ENCODE measurements at regions not wholly inside any gene's neighbourhood (a gene's known extent, or its start where the extent isn't known, plus 50 kb on each side); places are given as distances from the start of the nearest gene placed in this dataset.
"Not testable (repeated sequence)": the region's sequence is repeated elsewhere in the genome, so short reads cannot be mapped to it uniquely, and the experiment has no call there.

DNA sequence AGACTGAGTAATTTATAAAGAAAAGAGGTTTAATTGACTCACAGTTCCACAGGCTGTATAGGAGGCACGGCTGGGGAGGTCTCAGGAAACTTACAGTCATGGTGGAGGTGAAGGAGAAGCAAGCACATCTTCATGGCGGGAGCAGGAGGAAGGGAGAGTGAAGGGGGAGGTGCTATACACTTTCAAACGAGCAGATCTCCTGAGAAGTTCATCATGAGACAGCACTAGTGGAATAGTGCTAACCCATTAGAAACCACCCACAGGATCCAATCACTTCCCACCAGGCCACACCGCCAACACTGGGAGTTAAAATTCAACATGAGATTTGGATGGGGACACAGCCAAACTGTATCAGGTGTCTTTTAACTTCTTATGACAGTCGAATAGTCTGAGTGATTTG lies 1459.3 kb upstream of the ACO1 start:
- Histone ChIP-seq H3K27ac (no peak overlapping the region), H3K9ac (ENCODE audit: low read depth in 2 of 2, low read length in 2 of 2) (no peak overlapping the region), H3K36me3 (no peaks in the 10 kb centered on the region), H3K4me3 (no peak overlapping the region), H3K9me3 (no peaks in the 10 kb centered on the region), H3K27me3 (no peaks in the 10 kb centered on the region), H3K4me1 (no peaks in the 10 kb centered on the region)
- intact Hi-C loops (cut with DNase I), result no loop called here
- TF ChIP-seq, protein P1, sequence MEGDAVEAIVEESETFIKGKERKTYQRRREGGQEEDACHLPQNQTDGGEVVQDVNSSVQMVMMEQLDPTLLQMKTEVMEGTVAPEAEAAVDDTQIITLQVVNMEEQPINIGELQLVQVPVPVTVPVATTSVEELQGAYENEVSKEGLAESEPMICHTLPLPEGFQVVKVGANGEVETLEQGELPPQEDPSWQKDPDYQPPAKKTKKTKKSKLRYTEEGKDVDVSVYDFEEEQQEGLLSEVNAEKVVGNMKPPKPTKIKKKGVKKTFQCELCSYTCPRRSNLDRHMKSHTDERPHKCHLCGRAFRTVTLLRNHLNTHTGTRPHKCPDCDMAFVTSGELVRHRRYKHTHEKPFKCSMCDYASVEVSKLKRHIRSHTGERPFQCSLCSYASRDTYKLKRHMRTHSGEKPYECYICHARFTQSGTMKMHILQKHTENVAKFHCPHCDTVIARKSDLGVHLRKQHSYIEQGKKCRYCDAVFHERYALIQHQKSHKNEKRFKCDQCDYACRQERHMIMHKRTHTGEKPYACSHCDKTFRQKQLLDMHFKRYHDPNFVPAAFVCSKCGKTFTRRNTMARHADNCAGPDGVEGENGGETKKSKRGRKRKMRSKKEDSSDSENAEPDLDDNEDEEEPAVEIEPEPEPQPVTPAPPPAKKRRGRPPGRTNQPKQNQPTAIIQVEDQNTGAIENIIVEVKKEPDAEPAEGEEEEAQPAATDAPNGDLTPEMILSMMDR (IDR thresholded peaks at IDR 0.05), result no peak
- no peak for DNase-seq

DNA sequence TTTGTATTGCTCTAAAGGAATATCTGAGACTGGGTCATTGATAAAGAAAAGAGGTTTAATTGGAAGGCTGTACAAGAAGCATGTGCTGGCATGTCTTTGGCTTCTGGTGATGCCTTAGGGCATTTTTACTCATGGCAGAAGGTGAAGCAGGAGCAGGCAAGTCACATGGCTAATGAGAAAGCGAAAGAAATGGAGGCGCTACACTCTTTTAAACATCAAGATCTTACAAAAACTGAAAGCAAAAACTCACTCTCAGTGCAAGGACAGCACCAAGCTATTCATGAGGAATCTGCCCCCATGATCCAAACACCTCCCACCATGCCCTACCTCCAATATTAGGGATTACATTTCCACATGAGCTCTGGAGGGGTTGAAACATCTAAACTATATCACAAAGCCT lies 1458.8 kb upstream of the ACO1 start:
- H3K9ac ChIP-seq (ENCODE audit: low read depth in 2 of 2, low read length in 2 of 2), result no peak overlapping the region
- intact Hi-C loops (cut with DNase I), result no loop called here
- DNase-seq, result no peak
- H3K27me3 ChIP-seq, result no peaks in the 10 kb centered on the region
- H3K36me3 ChIP-seq, result no peaks in the 10 kb centered on the region
- TF ChIP-seq, protein P1 (IDR thresholded peaks at IDR 0.05), result no peak
- no peak overlapping the region for H3K27ac ChIP-seq
- no peaks in the 10 kb centered on the region for H3K4me1 ChIP-seq
- no peak overlapping the region for H3K4me3 ChIP-seq
- no peaks in the 10 kb centered on the region for H3K9me3 ChIP-seq

DNA sequence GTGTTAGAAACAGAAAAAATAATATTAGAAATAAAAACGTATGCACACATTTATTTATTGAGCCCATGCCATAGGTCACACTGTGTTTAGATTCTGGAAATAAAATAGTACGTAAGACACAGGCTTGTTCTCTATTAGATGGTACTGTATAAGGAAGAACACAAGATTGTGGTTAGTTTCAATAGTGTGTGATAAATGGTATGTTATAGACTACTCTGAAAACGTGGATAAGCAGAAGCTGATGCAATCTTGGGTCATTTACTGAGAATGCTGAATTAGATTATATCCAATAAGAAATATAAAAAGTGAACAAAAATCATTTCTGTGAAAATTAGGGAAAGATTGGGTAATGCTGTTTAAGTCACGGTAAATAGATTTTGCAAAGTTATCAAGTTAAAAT lies 1456.4 kb upstream of the ACO1 start:
- Histone ChIP-seq H3K4me1 (no peaks in the 10 kb centered on the region), H3K27ac (no peak overlapping the region), H3K27me3 (no peaks in the 10 kb centered on the region), H3K36me3 (no peaks in the 10 kb centered on the region), H3K4me3 (no peak overlapping the region), H3K9ac (ENCODE audit: low read depth in 2 of 2, low read length in 2 of 2) (no peak overlapping the region), H3K9me3 (no peaks in the 10 kb centered on the region)
- no peak for DNase-seq
- intact Hi-C loops (cut with DNase I), result no loop called here
- TF ChIP-seq, protein P1 (IDR thresholded peaks at IDR 0.05), result no peak

DNA sequence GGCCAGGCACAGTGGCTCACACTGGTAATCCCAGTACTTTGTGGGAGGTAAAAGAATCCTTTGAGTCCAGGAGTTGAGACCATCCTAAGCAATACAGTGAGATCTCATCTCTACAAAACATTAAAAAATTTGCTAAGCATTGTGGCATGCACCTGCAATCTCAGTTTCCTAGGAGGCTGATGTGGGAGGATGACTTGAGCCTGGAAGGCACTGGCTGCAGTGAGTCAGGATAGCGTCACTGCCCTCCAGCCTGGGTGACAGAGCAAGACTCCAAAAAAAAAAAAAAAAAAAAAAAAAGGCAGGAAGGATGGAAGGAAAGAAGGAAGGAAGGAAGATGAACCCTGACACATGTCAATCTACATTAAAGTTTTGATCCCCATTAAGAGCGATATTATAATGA lies 1452.2 kb upstream of the ACO1 start:
- no peaks in the 10 kb centered on the region for H3K4me1 ChIP-seq

DNA sequence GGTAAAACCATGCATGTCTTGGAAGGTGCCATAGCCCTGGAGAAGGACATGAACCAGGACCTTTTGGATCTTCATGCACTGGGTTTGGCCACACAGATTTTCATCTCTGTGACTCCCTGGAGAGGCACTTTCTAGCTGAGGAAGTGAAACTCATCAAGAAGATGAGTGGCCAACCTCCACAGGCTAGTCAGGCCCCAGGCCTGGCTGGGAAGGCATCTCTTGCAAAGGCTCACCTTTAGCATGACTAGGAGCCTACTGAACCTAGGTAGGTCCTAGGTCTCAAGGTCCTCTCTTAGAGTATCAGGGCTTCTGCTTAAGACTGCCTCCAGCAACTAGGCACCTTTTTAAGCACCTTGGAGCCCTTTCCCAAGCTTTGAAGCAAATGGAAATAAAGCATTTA lies 1448.7 kb upstream of the ACO1 start:
- Histone ChIP-seq H3K4me3 (no peak overlapping the region), H3K27ac (no peak overlapping the region), H3K9ac (ENCODE audit: low read depth in 2 of 2, low read length in 2 of 2) (no peak overlapping the region), H3K36me3 (no peaks in the 10 kb centered on the region), H3K9me3 (no peaks in the 10 kb centered on the region), H3K4me1 (no peaks in the 10 kb centered on the region), H3K27me3 (no peaks in the 10 kb centered on the region)
- TF ChIP-seq, protein P1 (IDR thresholded peaks at IDR 0.05), result no peak
- intact Hi-C loops (cut with DNase I), result no loop called here
- DNase-seq, result no peak

More for the DNA sequence above, 1452.2 kb upstream of the ACO1 start:
- H3K4me3 ChIP-seq, result no peak overlapping the region
- intact Hi-C loops (cut with DNase I), result no loop called here
- H3K27ac ChIP-seq, result no peak overlapping the region
- H3K9me3 ChIP-seq, result no peaks in the 10 kb centered on the region
- DNase-seq, result no peak
- H3K27me3 ChIP-seq, result no peaks in the 10 kb centered on the region
- TF ChIP-seq, protein P1 (IDR thresholded peaks at IDR 0.05), result no peak
- H3K9ac ChIP-seq (ENCODE audit: low read depth in 2 of 2, low read length in 2 of 2), result no peak overlapping the region
- no peaks in the 10 kb centered on the region for H3K36me3 ChIP-seq

DNA sequence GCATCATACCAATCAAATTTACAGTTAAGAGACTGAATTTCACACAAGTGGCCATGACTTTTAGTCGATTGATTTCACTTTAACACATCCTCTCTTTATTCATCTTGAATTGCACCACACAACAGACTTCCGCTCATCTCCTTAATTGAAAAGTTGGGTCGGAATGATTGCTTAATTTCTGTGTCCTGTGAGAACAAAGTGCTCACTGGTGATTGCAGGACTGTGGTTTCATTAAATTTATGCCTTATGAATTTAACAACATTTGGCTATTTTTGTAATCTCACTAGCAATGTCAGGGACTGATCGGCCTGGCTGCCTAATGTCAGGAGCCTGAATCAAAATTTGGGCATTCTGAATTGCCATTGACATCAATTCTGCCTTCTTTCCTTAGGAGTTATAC lies 1447.3 kb upstream of the ACO1 start:
- Histone ChIP-seq H3K9ac (ENCODE audit: low read depth in 2 of 2, low read length in 2 of 2) (no peak overlapping the region), H3K27ac (no peak overlapping the region), H3K27me3 (no peaks in the 10 kb centered on the region), H3K4me3 (no peak overlapping the region), H3K9me3 (no peaks in the 10 kb centered on the region), H3K36me3 (no peaks in the 10 kb centered on the region), H3K4me1 (no peaks in the 10 kb centered on the region)
- DNase-seq, result no peak
- TF ChIP-seq, protein P1 (IDR thresholded peaks at IDR 0.05), result no peak
- intact Hi-C loops (cut with DNase I), result no loop called here

DNA sequence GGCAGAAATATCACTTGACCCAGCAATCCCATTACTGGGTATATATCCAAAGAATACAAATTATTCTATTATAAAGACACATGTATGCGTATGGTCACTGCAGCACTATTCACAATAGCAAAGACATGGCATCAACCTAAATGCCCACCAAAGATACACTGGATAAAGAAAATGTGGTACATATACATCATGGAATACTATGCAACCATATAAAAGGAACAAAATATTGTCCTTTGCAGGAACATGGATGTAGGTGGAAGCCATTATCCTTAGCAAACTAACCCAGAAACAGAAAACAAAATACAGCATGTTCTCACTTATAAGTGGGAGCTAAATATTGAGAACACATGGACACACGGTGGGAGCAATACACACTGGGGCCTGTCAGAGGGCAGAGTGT lies 1441.6 kb upstream of the ACO1 start:
- H3K36me3 ChIP-seq; H3K9ac ChIP-seq (ENCODE audit: low read depth in 2 of 2, low read length in 2 of 2); H3K27ac ChIP-seq; H3K4me3 ChIP-seq; H3K9me3 ChIP-seq; H3K4me1 ChIP-seq; intact Hi-C loops (cut with DNase I); H3K27me3 ChIP-seq; DNase-seq: not testable (repeated sequence)
